H9 (cell line): ENCODE measurements at regions not wholly inside any gene's neighbourhood (a gene's known extent, or its start where the extent isn't known, plus 50 kb on each side); places are given as distances from the start of the nearest gene placed in this dataset.

Experiments
- DNase-seq: peaks from one replicate; pipeline ENCODE4 v3.0.0-alpha.2; 2017
- H2AFZ ChIP-seq: one replicate; pipeline ENCODE4 v1.6.1; 2013; ENCODE audit warnings: mild to moderate bottlenecking, low read length, control low read depth, moderate library complexity
- H2AK5ac ChIP-seq: 2 replicates; pipeline ENCODE4 v1.6.1; 2013; ENCODE audit warnings: low read length, control low read depth, mixed read lengths; ENCODE audit not compliant: insufficient read length
- H2BK120ac ChIP-seq: one replicate; pipeline ENCODE4 v1.6.1; 2013; ENCODE audit warnings: low read depth, mild to moderate bottlenecking, low read length, control low read depth, inconsistent platforms; ENCODE audit not compliant: poor library complexity, severe bottlenecking
- H2BK12ac ChIP-seq: 2 replicates; pipeline ENCODE4 v1.6.1; 2013; ENCODE audit warnings: low read length, control low read depth, mixed read lengths, low read depth; ENCODE audit not compliant: insufficient read length
- H2BK15ac ChIP-seq: 2 replicates; pipeline ENCODE4 v1.6.1; 2013; ENCODE audit warnings: low read depth, low read length, control low read depth
- H2BK20ac ChIP-seq: one replicate; pipeline ENCODE4 v1.6.1; 2013; ENCODE audit warnings: low read depth, mild to moderate bottlenecking, low read length, control low read depth, inconsistent platforms; ENCODE audit not compliant: poor library complexity, severe bottlenecking
- H2BK5ac ChIP-seq: 2 replicates; pipeline ENCODE4 v1.6.1; 2013; ENCODE audit warnings: low read length, control low read depth, mixed read lengths; ENCODE audit not compliant: insufficient read length
- H3K14ac ChIP-seq: 2 replicates; pipeline ENCODE4 v1.6.1; 2013; ENCODE audit warnings: low read length, control low read depth; ENCODE audit not compliant: insufficient read depth
- H3K18ac ChIP-seq: 2 replicates; pipeline ENCODE4 v1.6.1; 2013; ENCODE audit warnings: low read depth, mild to moderate bottlenecking, mixed read lengths, low read length, control low read depth; ENCODE audit not compliant: insufficient read length
- H3K23ac ChIP-seq: 2 replicates; pipeline ENCODE4 v1.6.1; 2013; ENCODE audit warnings: low read length, control low read depth, mixed read lengths, low read depth; ENCODE audit not compliant: insufficient read length
- H3K23me2 ChIP-seq: 2 replicates; pipeline ENCODE4 v1.6.1; 2013; ENCODE audit warnings: low read depth, mild to moderate bottlenecking, mixed read lengths, low read length, control low read depth; ENCODE audit not compliant: insufficient read length, poor library complexity, severe bottlenecking
- H3K27ac ChIP-seq: 2 replicates; pipeline ENCODE4 v1.5.1; 2013; ENCODE audit warnings: low read length, control low read depth, mixed read lengths, low read depth; ENCODE audit not compliant: insufficient read length
- H3K27me3 ChIP-seq: 2 replicates; pipeline ENCODE4 v1.6.1; 2013; ENCODE audit warnings: low read length, control low read depth, inconsistent platforms; ENCODE audit not compliant: insufficient read depth
- H3K4ac ChIP-seq: 2 replicates; pipeline ENCODE4 v1.6.1; 2013; ENCODE audit warnings: low read depth, mild to moderate bottlenecking, control low read depth, inconsistent platforms, low read length, moderate library complexity
- H3K4me1 ChIP-seq: 2 replicates; pipeline ENCODE4 v1.6.1; 2013; ENCODE audit warnings: low read length, control low read depth, inconsistent platforms; ENCODE audit not compliant: insufficient read depth
- H3K4me2 ChIP-seq: 2 replicates; pipeline ENCODE4 v1.6.1; 2013; ENCODE audit warnings: low read length, control low read depth, mixed read lengths; ENCODE audit not compliant: insufficient read length, insufficient read depth
- H3K56ac ChIP-seq: 2 replicates; pipeline ENCODE4 v1.6.1; 2013; ENCODE audit warnings: low read depth, mild to moderate bottlenecking, mixed read lengths, low read length, control low read depth; ENCODE audit not compliant: insufficient read length
- H3K79me1 ChIP-seq: 2 replicates; pipeline ENCODE4 v1.6.1; 2013; ENCODE audit warnings: low read depth, mild to moderate bottlenecking, moderate library complexity, low read length, control low read depth, inconsistent platforms; ENCODE audit not compliant: insufficient read depth, poor library complexity, severe bottlenecking
- H3K79me2 ChIP-seq: 2 replicates; pipeline ENCODE4 v1.6.1; 2013; ENCODE audit warnings: low read length, control low read depth, inconsistent platforms; ENCODE audit not compliant: insufficient read depth
- H3K9ac ChIP-seq: 2 replicates; pipeline ENCODE4 v1.6.1; 2013; ENCODE audit warnings: low read length, control low read depth, mixed read lengths; ENCODE audit not compliant: insufficient read length; ENCODE audit errors: extremely low read depth
- H3K9me3 ChIP-seq: one replicate; pipeline ENCODE4 v1.6.1; 2013; ENCODE audit warnings: low read depth, low read length, inconsistent platforms; ENCODE audit not compliant: control insufficient read depth
- H3T11ph ChIP-seq: one replicate; pipeline ENCODE4 v1.6.1; 2013; ENCODE audit warnings: mild to moderate bottlenecking, low read length, control low read depth, inconsistent platforms
- H4K20me1 ChIP-seq: one replicate; pipeline ENCODE4 v1.6.1; 2013; ENCODE audit not compliant: control insufficient read depth, insufficient read length, insufficient read depth
- H4K5ac ChIP-seq: 2 replicates; pipeline ENCODE4 v1.6.1; 2013; ENCODE audit warnings: low read depth, mild to moderate bottlenecking, mixed read lengths, low read length, control low read depth; ENCODE audit not compliant: insufficient read length
- H4K8ac ChIP-seq: replicated peaks from 2 replicates; pipeline ENCODE4 v1.6.1; 2013; ENCODE audit warnings: low read length, control low read depth, mixed read lengths, low read depth; ENCODE audit not compliant: insufficient read length
- H4K91ac ChIP-seq: 2 replicates; pipeline ENCODE4 v1.6.1; 2013; ENCODE audit warnings: low read depth, mild to moderate bottlenecking, moderate library complexity, mixed read lengths, low read length, control low read depth; ENCODE audit not compliant: insufficient read length
- H3K27ac Mint-ChIP-seq, 3 experiments: 2 replicates in 2 of 3; 3 replicates in 1 of 3; pipeline ENCODE4 v1.8.0; 2020 to 2021; ENCODE audit warnings: mixed read lengths in 3 of 3, mild to moderate bottlenecking in 1 of 3, moderate library complexity in 1 of 3
- H3K27me3 Mint-ChIP-seq: 2 replicates; pipeline ENCODE4 v1.8.0; 2021; ENCODE audit warnings: low read depth, mild to moderate bottlenecking, moderate library complexity, mixed read lengths
- H3K36me3 Mint-ChIP-seq, 3 experiments: 2 replicates in 2 of 3; 3 replicates in 1 of 3; pipeline ENCODE4 v1.8.0; 2020 to 2021; ENCODE audit warnings: low read depth in 3 of 3, mixed read lengths in 3 of 3; ENCODE audit not compliant: insufficient read depth in 1 of 3
- H3K4me1 Mint-ChIP-seq, 2 experiments: 2 replicates each; pipeline ENCODE4 v1.8.0; 2020; ENCODE audit warnings: mixed read lengths in 2 of 2
- H3K4me3 Mint-ChIP-seq, 2 experiments: 2 replicates in 1 of 2; 3 replicates in 1 of 2; pipeline ENCODE4 v1.8.0; 2020 to 2021; ENCODE audit warnings: mild to moderate bottlenecking in 2 of 2, mixed read lengths in 2 of 2, moderate library complexity in 1 of 2
- H3K9me3 Mint-ChIP-seq, 2 experiments: 2 replicates in 1 of 2; 3 replicates in 1 of 2; pipeline ENCODE4 v1.8.0; 2020; ENCODE audit warnings: mild to moderate bottlenecking in 2 of 2, mixed read lengths in 2 of 2, moderate library complexity in 1 of 2
- CTCF ChIP-seq: fragments of 200-600 bp; sonication (generic); conservative IDR thresholded peaks from 3 replicates; pipeline ENCODE4 v1.8.0; 2021; ENCODE audit warnings: antibody characterized with exemption, mild to moderate bottlenecking
- WGBS: extraction: QIAGEN DNeasy Blood & Tissue Kit; methylation state at CpG from one replicate; pipeline ENCODE4 v1.1.7; 2013; ENCODE audit warnings: missing lambda C conversion rate, low lambda C conversion rate, mixed read lengths; ENCODE audit not compliant: insufficient read length; ENCODE audit errors: extremely low coverage; 5-methylcytosine and 5-hydroxymethylcytosine counted together

- Histone ChIP-seq H3K56ac (no peak overlapping the region), H4K8ac (no peak overlapping the region), H3K4me1 (no peaks in the 10 kb centered on the region), H3K4me2 (no peak overlapping the region), H2BK20ac (no peak overlapping the region), H3K14ac (no peak overlapping the region), H3K23ac (no peak overlapping the region), H3K9me3 (no peaks in the 10 kb centered on the region), H4K20me1 (no peaks in the 10 kb centered on the region), H2AK5ac (no peak overlapping the region), H2BK15ac (no peak overlapping the region), H3K23me2 (no peaks in the 10 kb centered on the region), H3K27ac (no peak overlapping the region), H3K9ac (no peak overlapping the region), H2BK12ac (no peak overlapping the region), H3K4ac (no peak overlapping the region), H4K91ac (no peak overlapping the region), H2BK120ac (no peak overlapping the region), H4K5ac (no peak overlapping the region), H3K79me2 (no peaks in the 10 kb centered on the region), H2AFZ (no peak overlapping the region), H2BK5ac (no peak overlapping the region), H3T11ph (no peak overlapping the region), H3K27me3 (no peaks in the 10 kb centered on the region), H3K18ac (no peak overlapping the region), H3K79me1 (no peaks in the 10 kb centered on the region)
- Mint-ChIP-seq H3K27ac (no peak overlapping the region), H3K9me3 (no peaks in the 10 kb centered on the region), H3K4me1 (no peaks in the 10 kb centered on the region), H3K27me3 (no peaks in the 10 kb centered on the region), H3K36me3 (no peaks in the 10 kb centered on the region), H3K4me3 (no peak overlapping the region)
- TF ChIP-seq CTCF: no peak
- whole genome bisulfite sequencing: no CpG with 5 or more reads among the region's 4 CpGs
- DNase-seq: no peak
Observed at GRCh38 chr7:115708013-115708341, 322.6 kb downstream of the TFEC start.
